K562 (cell line): ENCODE measurements at regions not wholly inside any gene's neighbourhood (a gene's known extent, or its start where the extent isn't known, plus 50 kb on each side); places are given as distances from the start of the nearest gene placed in this dataset.

Source experiments
- ATAC-seq: fragments of 200-7000 bp; cut with Tn5 transposase; 3 replicates; pipeline ENCODE4 v1.9.1; 2020; ENCODE audit warnings: moderate library complexity
- BruUV-seq: library from RNA; stranded (reverse); fragments of 400-500 nt; replicated peaks from 2 replicates; lab custom pipeline; 2021; lab: Mats Ljungman, UMichigan
- CTCF ChIA-PET: fragments of 300-600 bp; formaldehyde crosslinking; extraction: SDS; loops from one replicate; lab custom pipeline; 2021; ENCODE audit warnings: low intra/inter-chr PET ratio; lab: Yijun Ruan, JAX
- POLR2A ChIA-PET: fragments of 300-600, 350-650 bp; sonication (Branson Sonifier 250); formaldehyde crosslinking; extraction: SDS; loops from one replicate; lab custom pipeline; 2021; ENCODE audit warnings: antibody characterized with exemption, inconsistent platforms; lab: Yijun Ruan, JAX
- DNase-seq, 4 experiments: peaks; one replicate each; pipeline versions ENCODE4 v3.0.0 to v3.0.0-alpha.2; 2011 to 2018; ENCODE audit warnings: low spot score in 3 of 4, mixed read lengths in 3 of 4; ENCODE audit errors: extremely low read depth in 1 of 4
- FAIRE-seq: peaks from 2 replicates; lab custom pipeline; 2011; peaks lifted over from hg19 to GRCh38; lab: Jason Lieb, UNC
- H2AFZ ChIP-seq: 2 replicates; pipeline ENCODE4 v1.6.0; 2011; ENCODE audit warnings: low read depth, low read length, control low read depth, inconsistent platforms
- H3K27ac ChIP-seq: fragments of 200-600 bp; 3 replicates; pipeline ENCODE4 v1.8.0; 2011; ENCODE audit warnings: low read depth, mild to moderate bottlenecking, control low read depth, inconsistent platforms, low read length, moderate library complexity, mixed read lengths; ENCODE audit errors: extremely low read depth
- H3K27me3 ChIP-seq, 2 experiments: fragments of 300-600 bp in 1 of 2; 2 replicates in 1 of 2; 3 replicates in 1 of 2; pipeline versions ENCODE4 v1.6.0 to v1.8.0; 2011; ENCODE audit warnings: inconsistent platforms in 2 of 2, low read length in 2 of 2, mild to moderate bottlenecking in 1 of 2, mixed read lengths in 1 of 2, moderate library complexity in 1 of 2; ENCODE audit not compliant: control insufficient read depth in 2 of 2, insufficient read depth in 2 of 2
- H3K36me3 ChIP-seq: fragments of 300-600 bp; 3 replicates; pipeline ENCODE4 v1.8.0; 2011; ENCODE audit warnings: mild to moderate bottlenecking, low read length, inconsistent platforms; ENCODE audit not compliant: control insufficient read depth, insufficient read depth
- H3K4me1 ChIP-seq, 2 experiments: fragments of 200-600 bp in 1 of 2; replicated peaks in 1 of 2; 2 replicates in 1 of 2; 3 replicates in 1 of 2; pipeline versions ENCODE4 v1.5.1 to v1.8.0; 2011; ENCODE audit warnings: inconsistent platforms in 2 of 2, low read length in 2 of 2, mild to moderate bottlenecking in 1 of 2, mixed read lengths in 1 of 2, moderate library complexity in 1 of 2; ENCODE audit not compliant: control insufficient read depth in 2 of 2, insufficient read depth in 2 of 2
- H3K4me2 ChIP-seq: 2 replicates; pipeline ENCODE4 v1.6.1; 2011; ENCODE audit warnings: low read length, control low read depth, inconsistent platforms, mixed read lengths; ENCODE audit not compliant: insufficient read depth
- H3K4me3 ChIP-seq: fragments of 200-600 bp; sonication (generic), shearing (Covaris generic); 2 replicates; pipeline ENCODE4 v1.5.1; 2016; ENCODE audit warnings: control low read depth, inconsistent platforms
- H3K79me2 ChIP-seq: fragments of 200-600 bp; 3 replicates; pipeline ENCODE4 v1.8.0; 2011; ENCODE audit warnings: low read length, inconsistent platforms; ENCODE audit not compliant: control insufficient read depth, insufficient read depth
- H3K9ac ChIP-seq, 2 experiments: 2 replicates each; pipeline versions ENCODE4 v1.6.0 to v1.6.1; 2011; ENCODE audit warnings: low read depth in 2 of 2, low read length in 2 of 2, control low read depth in 1 of 2, inconsistent platforms in 1 of 2, mild to moderate bottlenecking in 1 of 2, mixed read lengths in 1 of 2; ENCODE audit not compliant: insufficient read depth in 1 of 2
- H3K9me1 ChIP-seq: one replicate; pipeline ENCODE4 v1.6.0; 2011; ENCODE audit warnings: inconsistent platforms, mild to moderate bottlenecking, low read length, moderate library complexity; ENCODE audit not compliant: control insufficient read depth, insufficient read depth
- H3K9me3 ChIP-seq: replicated peaks from 2 replicates; pipeline ENCODE4 v1.5.1; 2011; ENCODE audit warnings: low read depth, low read length, inconsistent platforms; ENCODE audit not compliant: control insufficient read depth, insufficient read depth
- H4K20me1 ChIP-seq: replicated peaks from 2 replicates; pipeline ENCODE4 v1.6.1; 2011; ENCODE audit warnings: low read length, inconsistent platforms, mixed read lengths; ENCODE audit not compliant: control insufficient read depth, insufficient read depth
- CSDE1 ChIP-seq, 2 experiments: fragments of 450-650 bp; IDR thresholded peaks; 2 replicates each; pipeline ENCODE4 v1.6.1; 2016; ENCODE audit warnings: mild to moderate bottlenecking in 1 of 2
- CTCFL ChIP-seq: IDR thresholded peaks from 2 replicates; pipeline ENCODE4 v1.6.1; 2011; ENCODE audit warnings: borderline replicate concordance, low read depth, mild to moderate bottlenecking, moderate library complexity, low read length; ENCODE audit not compliant: insufficient read depth, poor library complexity, severe bottlenecking
- ELF4 ChIP-seq: fragments of 450-650 bp; formaldehyde crosslinking; IDR thresholded peaks from 2 replicates; pipeline ENCODE4 v1.4.0; 2022; ENCODE audit warnings: missing genetic modification characterization
- FIP1L1 ChIP-seq: fragments of 200-400 bp; formaldehyde crosslinking; IDR thresholded peaks from 2 replicates; pipeline ENCODE4 v1.6.1; 2018; ENCODE audit warnings: mild to moderate bottlenecking, low read depth, low read length; ENCODE audit not compliant: poor library complexity, severe bottlenecking
- GTF2E2 ChIP-seq: fragments of 200-800 bp; sonication (Bioruptor generic); IDR thresholded peaks from 2 replicates; pipeline ENCODE4 v1.6.1; 2016; ENCODE audit warnings: missing genetic modification characterization, missing compliant biosample characterization
- HDAC6 ChIP-seq: IDR thresholded peaks from 2 replicates; pipeline ENCODE4 v1.6.1; 2012; ENCODE audit warnings: low read depth, mild to moderate bottlenecking, control low read depth, inconsistent platforms, low read length, moderate library complexity
- MAFK ChIP-seq: IDR thresholded peaks from 2 replicates; pipeline ENCODE4 v1.6.1; 2011; ENCODE audit warnings: low read length, improper control_type of control experiment
- MECOM ChIP-seq: fragments of 250-450 bp; sonication (Bioruptor Pico); IDR thresholded peaks from 2 replicates; pipeline ENCODE4 v1.8.0; 2022; ENCODE audit warnings: inconsistent platforms
- POLR2G ChIP-seq: fragments of 200-400 bp; formaldehyde crosslinking; IDR thresholded peaks from 2 replicates; pipeline ENCODE4 v1.6.1; 2017; ENCODE audit warnings: low read depth, mild to moderate bottlenecking, antibody characterized with exemption, low read length, moderate library complexity
- RBM22 ChIP-seq: fragments of 200-400 bp; formaldehyde crosslinking; IDR thresholded peaks from 2 replicates; pipeline ENCODE4 v1.6.1; 2018; ENCODE audit warnings: low read length, low read depth; ENCODE audit not compliant: poor library complexity, severe bottlenecking
- SOX6 ChIP-seq: fragments of 450-650 bp; IDR thresholded peaks from 2 replicates; pipeline ENCODE4 v1.6.1; 2014; ENCODE audit warnings: mild to moderate bottlenecking
- SP2 ChIP-seq: IDR thresholded peaks from 2 replicates; pipeline ENCODE4 v1.6.1; 2011; ENCODE audit warnings: mild to moderate bottlenecking, low read depth, low read length, moderate library complexity; ENCODE audit not compliant: poor library complexity, severe bottlenecking; ENCODE audit errors: extremely low read depth
- SUPT5H ChIP-seq: fragments of 450-650 bp; IDR thresholded peaks from 2 replicates; pipeline ENCODE4 v1.6.1; 2016
- TEAD1 ChIP-seq, 2 experiments: fragments of 450-650 bp in 1 of 2; sonication (generic) in 1 of 2; formaldehyde crosslinking; IDR thresholded peaks; 2 replicates each; pipeline versions ENCODE4 v1.4.0 to v1.8.0; 2020 to 2022; ENCODE audit warnings: mild to moderate bottlenecking in 2 of 2, missing genetic modification reagents in 1 of 2
- USF2 ChIP-seq: sonication (generic); formaldehyde crosslinking; IDR thresholded peaks from 2 replicates; pipeline ENCODE4 v1.5.0; 2020; ENCODE audit warnings: missing genetic modification reagents
- ZBTB12 ChIP-seq: fragments of 250-450 bp; sonication (Bioruptor Pico); IDR thresholded peaks from 2 replicates; pipeline ENCODE4 v1.4.0; 2020
- ZNF384 ChIP-seq: IDR thresholded peaks from 2 replicates; pipeline ENCODE4 v1.6.1; 2012; ENCODE audit warnings: low read depth, low read length, improper control_type of control experiment
- ZNF79 ChIP-seq: fragments of 250-450 bp; sonication (Bioruptor Pico); IDR thresholded peaks from 2 replicates; pipeline ENCODE4 v1.4.0; 2020; ENCODE audit warnings: low read depth, mild to moderate bottlenecking, moderate library complexity
- ZNF830 ChIP-seq: fragments of 250-450 bp; sonication (Bioruptor Pico); IDR thresholded peaks from 2 replicates; pipeline ENCODE4 v1.5.0; 2021; ENCODE audit warnings: mild to moderate bottlenecking
- WGBS: fragments of 100-300 bp; shearing (Covaris generic); methylation state at CpG from one replicate; pipeline ENCODE4 v1.1.6; 2016; ENCODE audit warnings: low coverage, mixed read lengths; ENCODE audit not compliant: insufficient coverage; ENCODE audit errors: missing lambda C conversion rate; 5-methylcytosine and 5-hydroxymethylcytosine counted together
- in situ Hi-C: fragments of 300-500 bp; cut with MboI; formaldehyde crosslinking; loops from 4 replicates; pipeline ENCODE4 v1.15.0; 2018; ENCODE audit warnings: inconsistent platforms, mixed read lengths
- intact Hi-C: fragments of 100-400 bp; cut with micrococcal nuclease; formaldehyde crosslinking; loops from 2 replicates; pipeline ENCODE4 v1.14.2; 2022

GRCh38 chr18:38241736-38242135, 676.1 kb upstream of the CELF4 start:
- Histone ChIP-seq H2AFZ (no peak overlapping the region), H3K27me3 (no peaks in the 10 kb centered on the region), H3K36me3 (no peaks in the 10 kb centered on the region), H3K9me1 (no peaks in the 10 kb centered on the region)
- POLR2A ChIA-PET = no interaction called here
- TF ChIP-seq ZNF79 (CRISPR knock-in tag) (no peak), SP2 (no peak), RBM22 (no peak), SUPT5H (no peak), GTF2E2 (tag) (no peak), ZNF830 (no peak), MAFK (no peak), ZBTB12 (CRISPR knock-in tag) (no peak), TEAD1 (CRISPR knock-in tag; IDR thresholded peaks at IDR 0.05) (no peak), HDAC6 (no peak), ZNF384 (no peak), POLR2G (no peak), FIP1L1 (no peak), MECOM (CRISPR knock-in tag) (no peak), ELF4 (CRISPR knock-in tag) (no peak), CTCFL (no peak), USF2 (CRISPR knock-in tag) (no peak), SOX6 (no peak), CSDE1 (IDR thresholded peaks at IDR 0.05) (no peak)
- TF ChIP-seq, all 486 proteins: peak for 0
- no peak overlapping the region for H3K4me3 ChIP-seq
- in situ Hi-C loops = no loop called here
- no peaks in the 10 kb centered on the region for H3K79me2 ChIP-seq
- ATAC-seq (no peak), DNase-seq (no peak), FAIRE-seq (no peak)
- 0% methylated on average over 2 of the region's 2 CpGs for WGBS
- intact Hi-C loops = no loop called here
- H4K20me1 ChIP-seq = no peaks in the 10 kb centered on the region
- no TSS peak for BruUV-seq
- H3K9ac ChIP-seq = no peak overlapping the region
- H3K4me2 ChIP-seq = no peak overlapping the region
- no peak overlapping the region for H3K27ac ChIP-seq
- H3K9me3 ChIP-seq = no peaks in the 10 kb centered on the region; the same call in 1 of the 2 replicates
- CTCF ChIA-PET = no interaction called here
- H3K4me1 ChIP-seq = no peaks in the 10 kb centered on the region
